H1 (cell line): ENCODE measurements at regions not wholly inside any gene's neighbourhood (a gene's known extent, or its start where the extent isn't known, plus 50 kb on each side); places are given as distances from the start of the nearest gene placed in this dataset.

ENCODE experiments used
- CTCF ChIA-PET: fragments of 300-600 bp; sonication (Branson Sonifier 250); formaldehyde crosslinking; loops from one replicate; lab custom pipeline; 2021; ENCODE audit not compliant: partially characterized antibody; lab: Charles Lee
- POLR2A ChIA-PET: fragments of 300-600 bp; sonication (Branson Sonifier 250); formaldehyde crosslinking; loops from one replicate; lab custom pipeline; 2021; ENCODE audit warnings: inconsistent platforms; ENCODE audit not compliant: partially characterized antibody; lab: Charles Lee
- DNase-seq, 2 experiments: peaks; one replicate each; pipeline versions ENCODE4 v3.0.0 to v3.0.0-alpha.2; 2010 to 2022; ENCODE audit warnings: low spot score in 2 of 2, low read depth in 1 of 2, mixed read lengths in 1 of 2
- FAIRE-seq: peaks from 2 replicates; lab custom pipeline; 2011; peaks lifted over from hg19 to GRCh38; lab: Jason Lieb, UNC
- H2AFZ ChIP-seq: 2 replicates; pipeline ENCODE4 v1.8.1; 2012; ENCODE audit warnings: low read length, inconsistent platforms
- H2AK5ac ChIP-seq: 2 replicates; pipeline ENCODE4 v1.6.1; 2013; ENCODE audit warnings: low read depth, low read length
- H2BK120ac ChIP-seq: replicated peaks from 2 replicates; pipeline ENCODE3; 2013; ENCODE audit warnings: low read depth, low read length, inconsistent platforms
- H2BK12ac ChIP-seq: 2 replicates; pipeline ENCODE4 v1.6.1; 2013; ENCODE audit warnings: low read depth, low read length
- H2BK15ac ChIP-seq: 2 replicates; pipeline ENCODE4 v1.6.1; 2013; ENCODE audit warnings: low read length
- H2BK20ac ChIP-seq: 2 replicates; pipeline ENCODE4 v1.6.1; 2013; ENCODE audit warnings: low read length
- H2BK5ac ChIP-seq: 2 replicates; pipeline ENCODE4 v1.6.1; 2013; ENCODE audit warnings: low read depth, low read length
- H3K14ac ChIP-seq: 2 replicates; pipeline ENCODE4 v1.6.1; 2013; ENCODE audit warnings: inconsistent platforms; ENCODE audit not compliant: insufficient read length
- H3K18ac ChIP-seq: 2 replicates; pipeline ENCODE4 v1.6.1; 2013; ENCODE audit warnings: low read length; ENCODE audit errors: extremely low read depth
- H3K23ac ChIP-seq: 2 replicates; pipeline ENCODE4 v1.6.1; 2013; ENCODE audit warnings: inconsistent platforms; ENCODE audit not compliant: insufficient read length
- H3K23me2 ChIP-seq: 2 replicates; pipeline ENCODE4 v1.6.1; 2013; ENCODE audit warnings: low read depth, low read length
- H3K27ac ChIP-seq: 2 replicates; pipeline ENCODE4 v1.6.1; 2011; ENCODE audit warnings: low read depth, low read length, inconsistent platforms
- H3K27me3 ChIP-seq, 4 experiments: replicated peaks in 1 of 4; 1 replicate in 1 of 4; 2 replicates in 3 of 4; pipeline versions ENCODE4 v1.6.1 to v1.8.1; 2011 to 2013; ENCODE audit warnings: low read length in 3 of 4, mild to moderate bottlenecking in 3 of 4, inconsistent platforms in 2 of 4, mixed read lengths in 2 of 4, moderate library complexity in 1 of 4; ENCODE audit not compliant: control insufficient read depth in 3 of 4, insufficient read depth in 3 of 4; ENCODE audit errors: extremely low read depth in 1 of 4
- H3K36me3 ChIP-seq, 4 experiments: 2 replicates each; pipeline versions ENCODE4 v1.6.1 to v1.8.1; 2011 to 2013; ENCODE audit warnings: mild to moderate bottlenecking in 4 of 4, low read length in 3 of 4, moderate library complexity in 2 of 4, control low read depth in 1 of 4, inconsistent platforms in 1 of 4; ENCODE audit not compliant: insufficient read depth in 4 of 4, control insufficient read depth in 2 of 4
- H3K4ac ChIP-seq: replicated peaks from 2 replicates; pipeline ENCODE3; 2013; ENCODE audit warnings: low read length, low read depth, mixed read lengths, inconsistent platforms; ENCODE audit not compliant: insufficient read length
- H3K4me1 ChIP-seq, 4 experiments: replicated peaks in 1 of 4; 1 replicate in 1 of 4; 2 replicates in 3 of 4; pipeline versions ENCODE4 v1.6.1 to v1.8.1; 2011 to 2013; ENCODE audit warnings: low read length in 3 of 4, inconsistent platforms in 2 of 4, mixed read lengths in 1 of 4; ENCODE audit not compliant: insufficient read depth in 4 of 4, control insufficient read depth in 3 of 4
- H3K4me2 ChIP-seq, 2 experiments: 2 replicates each; pipeline versions ENCODE4 v1.6.1 to v1.8.1; 2011 to 2013; ENCODE audit warnings: low read depth in 2 of 2, low read length in 2 of 2, control low read depth in 1 of 2, inconsistent platforms in 1 of 2, mild to moderate bottlenecking in 1 of 2; ENCODE audit not compliant: insufficient read depth in 1 of 2
- H3K4me3 ChIP-seq, 4 experiments: fragments of 200-600, 300-600 bp in 1 of 4; sonication (generic), shearing (Covaris generic), sonication (Bioruptor Twin) in 1 of 4; 2 replicates each; pipeline versions ENCODE4 v1.5.1 to v1.8.1; 2011 to 2016; ENCODE audit warnings: low read length in 4 of 4, low read depth in 3 of 4, control low read depth in 2 of 4, inconsistent platforms in 2 of 4, mild to moderate bottlenecking in 2 of 4, mixed read lengths in 1 of 4, moderate library complexity in 1 of 4; ENCODE audit not compliant: insufficient read depth in 2 of 4; ENCODE audit errors: extremely low read depth in 1 of 4
- H3K56ac ChIP-seq: replicated peaks from 2 replicates; pipeline ENCODE3; 2013; ENCODE audit warnings: low read depth, mild to moderate bottlenecking, mixed read lengths, low read length, inconsistent platforms; ENCODE audit not compliant: insufficient read length
- H3K79me1 ChIP-seq: 2 replicates; pipeline ENCODE4 v1.6.1; 2013; ENCODE audit warnings: low read depth, low read length, control low read depth
- H3K79me2 ChIP-seq, 2 experiments: 2 replicates each; pipeline versions ENCODE4 v1.6.1 to v1.8.1; 2012 to 2013; ENCODE audit warnings: low read length in 2 of 2, mild to moderate bottlenecking in 2 of 2, inconsistent platforms in 1 of 2; ENCODE audit not compliant: insufficient read depth in 2 of 2, control insufficient read depth in 1 of 2
- H3K9ac ChIP-seq, 4 experiments: replicated peaks in 1 of 4; 1 replicate in 1 of 4; 2 replicates in 3 of 4; pipeline versions ENCODE4 v1.6.1 to v1.8.1; 2011 to 2013; ENCODE audit warnings: low read depth in 3 of 4, low read length in 3 of 4, control low read depth in 2 of 4, mild to moderate bottlenecking in 2 of 4, moderate library complexity in 2 of 4, inconsistent platforms in 1 of 4; ENCODE audit errors: extremely low read depth in 1 of 4
- H3K9me3 ChIP-seq, 2 experiments: 2 replicates each; pipeline versions ENCODE4 v1.6.1 to v1.8.1; 2012 to 2013; ENCODE audit warnings: mild to moderate bottlenecking in 2 of 2, moderate library complexity in 2 of 2, control low read depth in 1 of 2, inconsistent platforms in 1 of 2, low read depth in 1 of 2, low read length in 1 of 2, mixed read lengths in 1 of 2; ENCODE audit not compliant: insufficient read depth in 2 of 2
- H4K20me1 ChIP-seq, 2 experiments: replicated peaks in 1 of 2; 2 replicates each; pipeline versions ENCODE3 to v1.8.1; 2011 to 2013; ENCODE audit warnings: inconsistent platforms in 2 of 2, low read length in 2 of 2, mild to moderate bottlenecking in 1 of 2; ENCODE audit not compliant: insufficient read depth in 2 of 2, control insufficient read depth in 1 of 2
- H4K5ac ChIP-seq: 2 replicates; pipeline ENCODE4 v1.6.1; 2013; ENCODE audit warnings: low read length, low read depth, mixed read lengths, inconsistent platforms; ENCODE audit not compliant: insufficient read length
- H4K8ac ChIP-seq: 2 replicates; pipeline ENCODE4 v1.8.0; 2013; ENCODE audit warnings: mild to moderate bottlenecking, moderate library complexity, low read length, inconsistent platforms; ENCODE audit not compliant: insufficient read depth; ENCODE audit errors: extremely low read depth
- H4K91ac ChIP-seq: replicated peaks from 2 replicates; pipeline ENCODE3; 2013; ENCODE audit warnings: low read length, mixed read lengths, inconsistent platforms; ENCODE audit not compliant: insufficient read length
- BCL11A ChIP-seq, 2 experiments: IDR thresholded peaks; one replicate each; pipeline ENCODE4 v1.6.1; 2011; ENCODE audit warnings: low read depth in 2 of 2, low read length in 2 of 2, mild to moderate bottlenecking in 2 of 2
- CTBP2 ChIP-seq: IDR thresholded peaks from 2 replicates; pipeline ENCODE4 v1.7.0; 2011; ENCODE audit warnings: borderline replicate concordance, mild to moderate bottlenecking, moderate library complexity, mixed read lengths, low read length; ENCODE audit not compliant: insufficient read depth, insufficient read length
- CTCF ChIP-seq, 3 experiments: IDR thresholded peaks; 1 replicate in 2 of 3; 2 replicates in 1 of 3; pipeline versions ENCODE4 v1.5.1 to v1.6.1; 2011; ENCODE audit warnings: low read length in 3 of 3, mild to moderate bottlenecking in 3 of 3, inconsistent platforms in 2 of 3, low read depth in 1 of 3, moderate library complexity in 1 of 3; ENCODE audit not compliant: insufficient read depth in 1 of 3; ENCODE audit errors: control extremely low read depth in 1 of 3
- MAFK ChIP-seq: IDR thresholded peaks from 2 replicates; pipeline ENCODE4 v1.6.1; 2012; ENCODE audit warnings: low read depth, mild to moderate bottlenecking, improper control_type of control experiment, low read length
- NANOG ChIP-seq: IDR thresholded peaks from 2 replicates; pipeline ENCODE4 v1.6.1; 2011; ENCODE audit warnings: low read length, low read depth, mild to moderate bottlenecking, inconsistent platforms; ENCODE audit not compliant: insufficient read depth, poor library complexity, severe bottlenecking
- POLR2A ChIP-seq, 2 experiments: IDR thresholded peaks; 1 replicate in 1 of 2; 2 replicates in 1 of 2; pipeline ENCODE4 v1.6.1; 2011; ENCODE audit warnings: low read depth in 2 of 2, low read length in 2 of 2, mild to moderate bottlenecking in 2 of 2; ENCODE audit errors: control extremely low read depth in 1 of 2
- RBBP5 ChIP-seq: IDR thresholded peaks from 2 replicates; pipeline ENCODE4 v1.7.1; 2012; ENCODE audit warnings: low read depth, mild to moderate bottlenecking, inconsistent platforms, low read length, moderate library complexity, borderline replicate concordance
- RXRA ChIP-seq: IDR thresholded peaks from 2 replicates; pipeline ENCODE4 v1.6.1; 2011; ENCODE audit warnings: low read depth, mild to moderate bottlenecking, low read length, moderate library complexity; ENCODE audit not compliant: insufficient read depth
- WGBS, 2 experiments: shearing (Covaris generic) in 1 of 2; methylation state at CpG; one replicate each; pipeline versions ENCODE4 v1.1.6 to v1.1.7; 2013 to 2015; ENCODE audit warnings: low lambda C conversion rate in 2 of 2, mixed read lengths in 2 of 2, inconsistent platforms in 1 of 2, low coverage in 1 of 2, missing lambda C conversion rate in 1 of 2; ENCODE audit not compliant: insufficient replicate concordance in 2 of 2, insufficient coverage in 1 of 2, insufficient read length in 1 of 2; ENCODE audit errors: extremely low coverage in 1 of 2, missing lambda C conversion rate in 1 of 2; 5-methylcytosine and 5-hydroxymethylcytosine counted together

GRCh38 chr22:49567899-49568750 lies 259.5 kb downstream of the BRD1 start:
- no peaks in the 10 kb centered on the region for H3K4me1 ChIP-seq
- CTCF ChIA-PET: interaction anchor here (0.7 to 2.6 kb wide), 6 partner anchors 20 to 322 kb away, joined by 3 to 8 read pairs (median 3); no protein-coding TSS in a partner anchor
- POLR2A ChIA-PET: no interaction called here
- H3K4me2 ChIP-seq: no peak overlapping the region
- H3K56ac ChIP-seq: no peak overlapping the region
- no peak overlapping the region for H2BK20ac ChIP-seq
- no peak overlapping the region for H2AFZ ChIP-seq
- H4K8ac ChIP-seq: no peak overlapping the region; the same call in 1 of the 2 replicates
- no peaks in the 10 kb centered on the region for H3K79me1 ChIP-seq
- no peak overlapping the region for H3K27ac ChIP-seq
- no peaks in the 10 kb centered on the region for H4K20me1 ChIP-seq
- no peak overlapping the region for H3K4ac ChIP-seq
- no peaks in the 10 kb centered on the region for H3K27me3 ChIP-seq
- H4K91ac ChIP-seq: peak overlapping the region; percentile 6
- H3K14ac ChIP-seq: no peak overlapping the region
- H3K9ac ChIP-seq: no peak overlapping the region
- no peak overlapping the region for H3K23ac ChIP-seq
- FAIRE-seq (no peak), DNase-seq (peak in 1 of 2 experiments; percentile 31)
- no peak overlapping the region for H2BK5ac ChIP-seq
- H2BK15ac ChIP-seq: no peak overlapping the region
- H2AK5ac ChIP-seq: no peak overlapping the region
- no peaks in the 10 kb centered on the region for H3K79me2 ChIP-seq
- peaks cover 5% of the 10 kb centered on the region; the same call in 1 of the 2 replicates for H3K23me2 ChIP-seq
- no peaks in the 10 kb centered on the region for H3K36me3 ChIP-seq
- 90% methylated on average over 25 of the region's 25 CpGs; no CpG with 5 or more reads in 1 of the 2 experiments for WGBS, 2 experiments
- H2BK120ac ChIP-seq: no peak overlapping the region
- H3K9me3 ChIP-seq: no peaks in the 10 kb centered on the region
- no peak overlapping the region for H3K4me3 ChIP-seq
- H2BK12ac ChIP-seq: no peak overlapping the region
- no peak overlapping the region for H3K18ac ChIP-seq
- no peak for TF ChIP-seq MAFK
- no peak for TF ChIP-seq RXRA
- no peak for TF ChIP-seq NANOG
- no peak for TF ChIP-seq POLR2A (IDR thresholded peaks at IDR 0.05; ENCODE audit: control extremely low read depth in 1 of 2, low read depth in 2 of 2, low read length in 2 of 2)
- TF ChIP-seq CTBP2: no peak
- no peak for TF ChIP-seq CTCF (IDR thresholded peaks at IDR 0.05; ENCODE audit: control extremely low read depth in 1 of 3, insufficient read depth in 1 of 3, low read depth in 1 of 3, low read length in 3 of 3)
- TF ChIP-seq BCL11A (IDR thresholded peaks at IDR 0.05; ENCODE audit: low read depth in 2 of 2, low read length in 2 of 2): no peak
- TF ChIP-seq RBBP5: no peak
- H4K5ac ChIP-seq: no peak overlapping the region
